ENCODE measurements at regions not wholly inside any gene's neighbourhood (a gene's known extent, or its start where the extent isn't known, plus 50 kb on each side); places are given as distances from the start of the nearest gene placed in this dataset.

GRCh38 chr3:107258300-107258699 is 118.9 kb upstream of the CCDC54 start:
- TF ChIP-seq CTCF (IDR thresholded peaks at IDR 0.05), result no peak
- TF ChIP-seq POLR2A (IDR thresholded peaks at IDR 0.05), result no peak

Measured in uterus (tissue), 2 donors.